Lower leg skin (tissue), 3 donors: ENCODE measurements at regions not wholly inside any gene's neighbourhood (a gene's known extent, or its start where the extent isn't known, plus 50 kb on each side); places are given as distances from the start of the nearest gene placed in this dataset.

Experiments
- CTCF ChIP-seq, 3 donors: fragments of 450-650 bp; IDR thresholded peaks; one replicate each; pipeline ENCODE4 v1.5.1; 2016; ENCODE audit warnings: antibody characterized with exemption in 3 of 3, mild to moderate bottlenecking in 3 of 3, moderate library complexity in 2 of 3
- POLR2A ChIP-seq, 2 donors: fragments of 450-650 bp; IDR thresholded peaks; one replicate each; pipeline ENCODE4 v1.6.1; 2016 to 2017; ENCODE audit warnings: antibody characterized with exemption in 2 of 2, mild to moderate bottlenecking in 1 of 2, moderate library complexity in 1 of 2

GRCh38 chr4:17220816-17221215 lies 291.1 kb downstream of the QDPR start:
- TF ChIP-seq POLR2A (IDR thresholded peaks at IDR 0.05) (no peak), CTCF (IDR thresholded peaks at IDR 0.05) (no peak)
